ENCODE measurements at regions not wholly inside any gene's neighbourhood (a gene's known extent, or its start where the extent isn't known, plus 50 kb on each side); places are given as distances from the start of the nearest gene placed in this dataset.

- no peak for TF ChIP-seq EZH2 (IDR thresholded peaks at IDR 0.05; ENCODE audit: borderline replicate concordance, low read depth, low read length, severe bottlenecking)
- TF ChIP-seq, protein P1, sequence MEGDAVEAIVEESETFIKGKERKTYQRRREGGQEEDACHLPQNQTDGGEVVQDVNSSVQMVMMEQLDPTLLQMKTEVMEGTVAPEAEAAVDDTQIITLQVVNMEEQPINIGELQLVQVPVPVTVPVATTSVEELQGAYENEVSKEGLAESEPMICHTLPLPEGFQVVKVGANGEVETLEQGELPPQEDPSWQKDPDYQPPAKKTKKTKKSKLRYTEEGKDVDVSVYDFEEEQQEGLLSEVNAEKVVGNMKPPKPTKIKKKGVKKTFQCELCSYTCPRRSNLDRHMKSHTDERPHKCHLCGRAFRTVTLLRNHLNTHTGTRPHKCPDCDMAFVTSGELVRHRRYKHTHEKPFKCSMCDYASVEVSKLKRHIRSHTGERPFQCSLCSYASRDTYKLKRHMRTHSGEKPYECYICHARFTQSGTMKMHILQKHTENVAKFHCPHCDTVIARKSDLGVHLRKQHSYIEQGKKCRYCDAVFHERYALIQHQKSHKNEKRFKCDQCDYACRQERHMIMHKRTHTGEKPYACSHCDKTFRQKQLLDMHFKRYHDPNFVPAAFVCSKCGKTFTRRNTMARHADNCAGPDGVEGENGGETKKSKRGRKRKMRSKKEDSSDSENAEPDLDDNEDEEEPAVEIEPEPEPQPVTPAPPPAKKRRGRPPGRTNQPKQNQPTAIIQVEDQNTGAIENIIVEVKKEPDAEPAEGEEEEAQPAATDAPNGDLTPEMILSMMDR (IDR thresholded peaks at IDR 0.05; ENCODE audit: borderline replicate concordance, extremely low read depth, low read length, poor library complexity, severe bottlenecking) = no peak
- ATAC-seq (ENCODE audit: insufficient read depth, low read depth) = no peak
- Histone ChIP-seq H3K27ac (ENCODE audit: low read length) (no peak overlapping the region), H3K79me2 (ENCODE audit: insufficient read depth, low read length) (no peaks in the 10 kb centered on the region), H3K36me3 (ENCODE audit: insufficient read depth, low read length) (no peaks in the 10 kb centered on the region), H3K9ac (ENCODE audit: low read depth, low read length) (no peak overlapping the region), H3K27me3 (ENCODE audit: insufficient read depth, low read length, poor library complexity) (no peaks in the 10 kb centered on the region), H2AFZ (ENCODE audit: low read depth, low read length) (no peak overlapping the region), H3K4me3 (ENCODE audit: low read depth in 1 of 2, low read length in 2 of 2) (no peak overlapping the region), H3K9me3 (ENCODE audit: insufficient read depth, low read length, severe bottlenecking) (no peaks in the 10 kb centered on the region), H4K20me1 (ENCODE audit: insufficient read depth, low read length) (no peaks in the 10 kb centered on the region), H3K4me1 (ENCODE audit: insufficient read depth, low read length) (no peaks in the 10 kb centered on the region), H3K4me2 (ENCODE audit: insufficient read depth, low read length) (no peak overlapping the region)
- no peak for DNase-seq
Observed at GRCh38 chr15:36499412-36500389, 79.7 kb upstream of the CDIN1 start.

DNA sequence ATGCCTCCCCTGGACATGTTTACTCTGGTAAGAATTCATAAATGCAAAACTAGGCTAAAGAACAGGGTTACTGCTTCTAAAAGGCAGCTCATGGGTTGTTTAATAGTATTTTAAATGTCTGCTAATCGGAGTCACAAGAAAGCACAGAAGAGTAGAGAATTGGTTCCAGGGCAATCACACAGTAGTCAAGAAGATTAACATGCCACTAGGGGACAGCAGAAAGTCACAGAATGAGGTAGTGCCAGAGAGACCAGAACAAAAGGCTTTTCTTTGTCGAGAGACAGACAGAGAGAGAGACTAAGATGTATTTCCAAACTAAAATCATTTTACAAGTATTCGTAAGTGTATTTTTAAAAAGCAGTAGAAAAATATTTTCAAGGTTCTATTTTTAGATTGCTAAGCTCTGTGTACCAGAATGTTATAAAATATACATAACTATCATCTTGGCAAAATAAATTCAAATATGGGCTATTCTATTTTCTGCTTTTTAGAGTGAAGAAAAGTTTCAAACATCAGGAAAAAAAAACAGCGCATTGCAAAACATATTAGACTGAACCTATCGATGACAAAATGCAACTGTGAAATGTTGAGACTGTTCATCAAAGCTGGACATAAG lies 78.3 kb upstream of the CDIN1 start:
- no peaks in the 10 kb centered on the region for H3K79me2 ChIP-seq (ENCODE audit: insufficient read depth, low read length)
- no peaks in the 10 kb centered on the region for H3K27me3 ChIP-seq (ENCODE audit: insufficient read depth, low read length, poor library complexity)
- H2AFZ ChIP-seq (ENCODE audit: low read depth, low read length) = no peak overlapping the region
- no peak for DNase-seq
- 0 out of 3 replicates have a peak, but pooled peaks have one; percentile 45 for ATAC-seq (ENCODE audit: insufficient read depth, low read depth)
- no peaks in the 10 kb centered on the region for H3K4me1 ChIP-seq (ENCODE audit: insufficient read depth, low read length)
- no peak overlapping the region for H3K4me3 ChIP-seq (ENCODE audit: low read depth in 1 of 2, low read length in 2 of 2)
- H4K20me1 ChIP-seq (ENCODE audit: insufficient read depth, low read length) = no peaks in the 10 kb centered on the region
- no peaks in the 10 kb centered on the region for H3K36me3 ChIP-seq (ENCODE audit: insufficient read depth, low read length)
- H3K9me3 ChIP-seq (ENCODE audit: insufficient read depth, low read length, severe bottlenecking) = no peaks in the 10 kb centered on the region
- H3K27ac ChIP-seq (ENCODE audit: low read length) = no peak overlapping the region
- no peak overlapping the region for H3K4me2 ChIP-seq (ENCODE audit: insufficient read depth, low read length)
- TF ChIP-seq EZH2 (IDR thresholded peaks at IDR 0.05; ENCODE audit: borderline replicate concordance, low read depth, low read length, severe bottlenecking) = no peak
- TF ChIP-seq, protein P1 (IDR thresholded peaks at IDR 0.05; ENCODE audit: borderline replicate concordance, extremely low read depth, low read length, poor library complexity, severe bottlenecking) = peak; percentile 57
- no peak overlapping the region for H3K9ac ChIP-seq (ENCODE audit: low read depth, low read length)

DNA sequence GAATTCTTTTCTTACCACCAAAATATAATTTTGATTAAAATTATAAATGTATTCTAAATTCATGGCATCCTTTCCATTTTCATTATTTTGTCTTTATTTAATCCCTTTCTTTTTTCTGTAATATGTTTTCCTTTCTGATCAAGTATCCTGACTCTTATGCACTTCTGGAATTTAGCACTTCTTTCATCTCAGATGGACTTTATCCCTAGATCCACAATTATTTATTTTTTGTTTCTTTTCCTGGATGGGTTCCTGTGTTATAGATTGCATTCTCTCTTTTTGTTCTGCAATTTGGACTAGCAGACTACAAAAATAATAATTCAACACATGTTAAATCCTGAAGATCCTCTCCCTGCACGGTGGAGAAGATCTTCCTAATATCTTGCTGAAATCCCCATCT lies 76.9 kb upstream of the CDIN1 start:
- DNase-seq (no peak), ATAC-seq (ENCODE audit: insufficient read depth, low read depth) (no peak)
- H3K4me1 ChIP-seq (ENCODE audit: insufficient read depth, low read length) = no peaks in the 10 kb centered on the region

More for the DNA sequence above, 76.9 kb upstream of the CDIN1 start:
- Histone ChIP-seq H3K9me3 (ENCODE audit: insufficient read depth, low read length, severe bottlenecking) (no peaks in the 10 kb centered on the region), H3K4me3 (ENCODE audit: low read depth in 1 of 2, low read length in 2 of 2) (no peak overlapping the region), H3K27ac (ENCODE audit: low read length) (no peak overlapping the region), H3K27me3 (ENCODE audit: insufficient read depth, low read length, poor library complexity) (no peaks in the 10 kb centered on the region), H3K79me2 (ENCODE audit: insufficient read depth, low read length) (no peaks in the 10 kb centered on the region), H3K4me2 (ENCODE audit: insufficient read depth, low read length) (no peak overlapping the region), H4K20me1 (ENCODE audit: insufficient read depth, low read length) (no peaks in the 10 kb centered on the region), H3K36me3 (ENCODE audit: insufficient read depth, low read length) (no peaks in the 10 kb centered on the region), H2AFZ (ENCODE audit: low read depth, low read length) (no peak overlapping the region), H3K9ac (ENCODE audit: low read depth, low read length) (no peak overlapping the region)
- TF ChIP-seq EZH2 (IDR thresholded peaks at IDR 0.05; ENCODE audit: borderline replicate concordance, low read depth, low read length, severe bottlenecking) = no peak
- TF ChIP-seq, protein P1 (IDR thresholded peaks at IDR 0.05; ENCODE audit: borderline replicate concordance, extremely low read depth, low read length, poor library complexity, severe bottlenecking) = no peak

Measured in DND-41 (cell line).